Smooth muscle cell (in vitro differentiated cells): ENCODE measurements at regions not wholly inside any gene's neighbourhood (a gene's known extent, or its start where the extent isn't known, plus 50 kb on each side); places are given as distances from the start of the nearest gene placed in this dataset.
"Not testable (repeated sequence)": the region's sequence is repeated elsewhere in the genome, so short reads cannot be mapped to it uniquely, and the experiment has no call there.

Experiments used
- DNase-seq: peaks from one replicate; lab custom pipeline; 2025; ENCODE audit not compliant: unreplicated experiment; lab: John Stamatoyannopoulos, UW
- H2AFZ ChIP-seq: fragments of 200-600 bp; sonication (generic); 2 replicates; pipeline ENCODE4 v1.6.0; 2016; ENCODE audit warnings: antibody characterized with exemption, low read depth, mild to moderate bottlenecking
- H3F3A ChIP-seq: fragments of 200-600 bp; sonication (generic); 2 replicates; pipeline ENCODE4 v1.6.0; 2017; ENCODE audit warnings: antibody characterized with exemption, low read depth
- H3K27ac ChIP-seq: fragments of 200-600 bp; sonication (generic); 2 replicates; pipeline ENCODE4 v1.5.1; 2016; ENCODE audit warnings: low read depth, mild to moderate bottlenecking
- H3K27me3 ChIP-seq: fragments of 200-600 bp; sonication (generic); 2 replicates; pipeline ENCODE4 v1.6.1; 2016; ENCODE audit warnings: low read depth, mild to moderate bottlenecking
- H3K36me3 ChIP-seq: fragments of 200-600 bp; sonication (generic); 2 replicates; pipeline ENCODE4 v1.5.1; 2016; ENCODE audit warnings: low read depth
- H3K4me1 ChIP-seq: fragments of 200-600 bp; sonication (generic); 2 replicates; pipeline ENCODE4 v1.5.1; 2016; ENCODE audit warnings: low read depth
- H3K4me2 ChIP-seq: fragments of 200-600 bp; sonication (generic); 2 replicates; pipeline ENCODE4 v1.6.0; 2016; ENCODE audit warnings: mild to moderate bottlenecking
- H3K4me3 ChIP-seq: fragments of 200-600 bp; sonication (generic); 2 replicates; pipeline ENCODE4 v1.5.1; 2016; ENCODE audit warnings: mild to moderate bottlenecking
- H3K79me2 ChIP-seq: fragments of 200-600 bp; sonication (generic); 2 replicates; pipeline ENCODE4 v1.6.0; 2016; ENCODE audit warnings: low read depth, mild to moderate bottlenecking
- H3K9ac ChIP-seq: fragments of 200-600 bp; sonication (generic); 2 replicates; pipeline ENCODE4 v1.6.0; 2016; ENCODE audit warnings: low read depth
- H3K9me3 ChIP-seq: fragments of 200-600 bp; sonication (generic); replicated peaks from 2 replicates; pipeline ENCODE4 v1.5.1; 2016; ENCODE audit warnings: low read depth
- H4K20me1 ChIP-seq: fragments of 200-600 bp; sonication (generic); 2 replicates; pipeline ENCODE4 v1.6.0; 2016; ENCODE audit warnings: low read depth
- CTCF ChIP-seq: fragments of 200-600 bp; sonication (generic); IDR thresholded peaks from 2 replicates; pipeline ENCODE4 v1.5.1; 2017; ENCODE audit warnings: borderline replicate concordance, mild to moderate bottlenecking, antibody characterized with exemption; ENCODE audit not compliant: insufficient read depth, poor library complexity, severe bottlenecking
- WGBS: methylation state at CpG from one replicate; pipeline ENCODE4 v1.1.7; 2016; ENCODE audit warnings: low lambda C conversion rate; 5-methylcytosine and 5-hydroxymethylcytosine counted together

- Histone ChIP-seq H2AFZ (no peak overlapping the region), H3K4me1 (peaks cover 5% of the 10 kb centered on the region), H3F3A (no peaks in the 10 kb centered on the region), H3K9ac (no peak overlapping the region), H3K27me3 (no peaks in the 10 kb centered on the region), H3K4me2 (no peak overlapping the region), H3K36me3 (no peaks in the 10 kb centered on the region), H4K20me1 (no peaks in the 10 kb centered on the region), H3K4me3 (no peak overlapping the region), H3K79me2 (no peaks in the 10 kb centered on the region), H3K27ac (no peak overlapping the region), H3K9me3 (no peaks in the 10 kb centered on the region)
- TF ChIP-seq CTCF, result no peak
- no peak for DNase-seq
- 96% methylated on average over 1 of the region's 1 CpG for WGBS
These were observed 331.2 kb downstream of the PLPP3 start for GRCh38 chr1:56248138-56248537.

GRCh38 chr1:56246726-56247125 lies 332.6 kb downstream of the PLPP3 start:
- H3F3A ChIP-seq, H3K27ac ChIP-seq, H3K4me3 ChIP-seq, H3K27me3 ChIP-seq, H3K9me3 ChIP-seq, H3K9ac ChIP-seq, H3K4me2 ChIP-seq, H3K36me3 ChIP-seq, H2AFZ ChIP-seq, H3K4me1 ChIP-seq, H4K20me1 ChIP-seq, H3K79me2 ChIP-seq, DNase-seq: not testable (repeated sequence)
- 96% methylated on average over 2 of the region's 2 CpGs for WGBS

- no peak for TF ChIP-seq CTCF
- no peaks in the 10 kb centered on the region for H3K36me3 ChIP-seq
- no peak overlapping the region for H3K27ac ChIP-seq
- no peak overlapping the region for H3K4me2 ChIP-seq
- H3F3A ChIP-seq, result no peaks in the 10 kb centered on the region
- H2AFZ ChIP-seq, result no peak overlapping the region
- no peaks in the 10 kb centered on the region for H3K4me1 ChIP-seq
- WGBS, result 35% methylated on average over 1 of the region's 1 CpG
- no peaks in the 10 kb centered on the region for H3K79me2 ChIP-seq
- no peaks in the 10 kb centered on the region for H4K20me1 ChIP-seq
- DNase-seq, result no peak
- no peaks in the 10 kb centered on the region for H3K27me3 ChIP-seq
- no peak overlapping the region for H3K9ac ChIP-seq
- no peaks in the 10 kb centered on the region for H3K9me3 ChIP-seq
- no peak overlapping the region for H3K4me3 ChIP-seq
These were observed 339.0 kb downstream of the PLPP3 start for GRCh38 chr1:56240400-56240799.

GRCh38 chr1:56237491-56238064 lies 341.8 kb downstream of the PLPP3 start:
- Histone ChIP-seq H3K4me1 (no peaks in the 10 kb centered on the region), H3K79me2 (no peaks in the 10 kb centered on the region), H3K4me2 (no peak overlapping the region), H3K9me3 (no peaks in the 10 kb centered on the region), H2AFZ (no peak overlapping the region), H3K4me3 (no peak overlapping the region), H4K20me1 (no peaks in the 10 kb centered on the region), H3F3A (no peaks in the 10 kb centered on the region), H3K27me3 (no peaks in the 10 kb centered on the region), H3K27ac (no peak overlapping the region), H3K9ac (no peak overlapping the region), H3K36me3 (no peaks in the 10 kb centered on the region)
- WGBS, result 92% methylated on average over 4 of the region's 4 CpGs
- no peak for DNase-seq
- no peak for TF ChIP-seq CTCF
